ENCODE measurements at regions not wholly inside any gene's neighbourhood (a gene's known extent, or its start where the extent isn't known, plus 50 kb on each side); places are given as distances from the start of the nearest gene placed in this dataset.

- H3K9me3 Mint-ChIP-seq = peaks cover 5% of the 10 kb centered on the region
- ATAC-seq (no peak), DNase-seq (ENCODE audit: low spot score in 2 of 2) (no peak)
- no peak overlapping the region for H3K27ac Mint-ChIP-seq
- no peaks in the 10 kb centered on the region for H3K4me1 Mint-ChIP-seq
- no peak overlapping the region for H3K4me3 Mint-ChIP-seq
- H3K36me3 Mint-ChIP-seq = no peaks in the 10 kb centered on the region
Observed at GRCh38 chr2:21265752-21266151, 142.0 kb downstream of the TDRD15 start.

- H3K36me3 Mint-ChIP-seq = no peaks in the 10 kb centered on the region
- H3K4me1 Mint-ChIP-seq = no peaks in the 10 kb centered on the region
- no peak overlapping the region for H3K27ac Mint-ChIP-seq
- DNase-seq (ENCODE audit: low spot score in 2 of 2) = no peak
- ATAC-seq = no peak
- no peak overlapping the region for H3K4me3 Mint-ChIP-seq
- peaks cover 5% of the 10 kb centered on the region for H3K9me3 Mint-ChIP-seq
Observed at GRCh38 chr2:21267232-21267835, 143.6 kb downstream of the TDRD15 start.

GRCh38 chr2:21268197-21268877 is 144.6 kb downstream of the TDRD15 start:
- Mint-ChIP-seq H3K36me3 (no peaks in the 10 kb centered on the region), H3K9me3 (peaks cover 5% of the 10 kb centered on the region), H3K4me1 (no peaks in the 10 kb centered on the region), H3K27ac (no peak overlapping the region), H3K4me3 (no peak overlapping the region)
- ATAC-seq (no peak), DNase-seq (ENCODE audit: low spot score in 2 of 2) (no peak)

DNA sequence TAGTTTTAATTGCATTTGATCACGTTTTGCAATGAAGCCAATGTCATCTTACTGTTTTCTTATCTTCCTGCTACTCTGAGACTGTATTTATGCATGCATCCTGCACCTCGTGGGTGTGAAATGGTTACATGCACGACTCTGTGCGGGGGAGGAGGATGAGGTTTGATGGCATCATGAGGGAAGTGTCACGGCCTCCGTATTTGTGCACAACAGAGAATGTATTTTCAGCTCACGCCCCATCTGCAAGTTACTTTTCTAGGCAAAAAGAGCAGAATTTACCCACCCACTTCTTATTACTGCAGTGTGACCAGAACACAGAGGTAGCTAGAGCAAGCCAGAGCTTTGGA is 145.1 kb downstream of the TDRD15 start:
- Mint-ChIP-seq H3K36me3 (no peaks in the 10 kb centered on the region), H3K4me1 (no peaks in the 10 kb centered on the region), H3K4me3 (no peak overlapping the region), H3K9me3 (peaks cover 5% of the 10 kb centered on the region), H3K27ac (no peak overlapping the region)
- no peak for DNase-seq (ENCODE audit: low spot score in 2 of 2)
- no peak for ATAC-seq

- no peak overlapping the region for H3K27ac Mint-ChIP-seq
- no peaks in the 10 kb centered on the region for H3K4me1 Mint-ChIP-seq
- H3K4me3 Mint-ChIP-seq = no peak overlapping the region
- no peaks in the 10 kb centered on the region for H3K36me3 Mint-ChIP-seq
- peaks cover 4% of the 10 kb centered on the region for H3K9me3 Mint-ChIP-seq
- ATAC-seq = no peak
- no peak for DNase-seq (ENCODE audit: low spot score in 2 of 2)
Observed at GRCh38 chr2:21269382-21269781, 145.6 kb downstream of the TDRD15 start.

DNA sequence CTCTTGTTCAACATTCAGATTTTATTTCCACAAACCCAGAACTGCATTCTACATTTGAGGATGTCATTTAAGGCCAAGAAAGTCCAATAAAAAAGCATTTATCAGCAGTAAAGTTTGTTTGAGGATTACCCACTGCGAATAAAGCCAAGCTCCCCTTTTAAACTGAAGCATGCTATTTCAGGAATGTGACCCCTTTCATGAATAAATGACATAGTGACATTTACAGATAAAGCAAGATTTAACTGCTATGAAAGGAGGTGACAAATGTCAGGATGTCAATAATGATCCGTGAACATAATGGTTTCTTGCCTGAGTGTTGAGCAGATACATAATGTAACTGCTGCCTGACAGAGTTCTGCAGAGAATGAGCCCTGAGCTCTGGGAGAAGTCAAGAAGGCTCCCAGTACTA is 146.3 kb downstream of the TDRD15 start:
- DNase-seq (ENCODE audit: low spot score in 2 of 2) (no peak), ATAC-seq (no peak)
- Mint-ChIP-seq H3K4me3 (no peak overlapping the region), H3K27ac (no peak overlapping the region), H3K36me3 (no peaks in the 10 kb centered on the region), H3K9me3 (peaks cover 2% of the 10 kb centered on the region), H3K4me1 (no peaks in the 10 kb centered on the region)

DNA sequence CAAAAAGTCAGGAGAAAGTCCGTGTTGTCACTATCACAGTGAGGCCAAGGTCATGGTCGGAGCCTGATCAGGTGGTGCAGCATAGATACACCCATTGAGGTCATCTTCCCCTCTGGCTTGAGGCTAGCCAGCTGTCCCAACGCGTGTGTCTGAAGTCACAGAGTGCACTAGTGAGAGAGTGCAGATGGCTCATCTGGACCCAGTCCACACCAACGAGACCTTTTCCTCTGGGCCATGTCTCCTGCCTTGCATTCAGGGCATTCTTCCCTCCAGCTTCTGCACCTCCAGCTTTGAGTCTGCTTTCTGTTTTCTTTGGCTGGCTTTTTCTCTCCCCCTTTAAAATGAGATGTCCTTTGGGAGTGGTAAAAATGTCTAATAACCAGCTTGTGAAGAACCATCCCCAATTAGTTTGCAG is 146.9 kb downstream of the TDRD15 start:
- Mint-ChIP-seq H3K27ac (no peak overlapping the region), H3K4me1 (no peaks in the 10 kb centered on the region), H3K36me3 (no peaks in the 10 kb centered on the region), H3K9me3 (peaks cover 2% of the 10 kb centered on the region), H3K4me3 (no peak overlapping the region)
- ATAC-seq = no peak
- no peak for DNase-seq (ENCODE audit: low spot score in 2 of 2)

DNA sequence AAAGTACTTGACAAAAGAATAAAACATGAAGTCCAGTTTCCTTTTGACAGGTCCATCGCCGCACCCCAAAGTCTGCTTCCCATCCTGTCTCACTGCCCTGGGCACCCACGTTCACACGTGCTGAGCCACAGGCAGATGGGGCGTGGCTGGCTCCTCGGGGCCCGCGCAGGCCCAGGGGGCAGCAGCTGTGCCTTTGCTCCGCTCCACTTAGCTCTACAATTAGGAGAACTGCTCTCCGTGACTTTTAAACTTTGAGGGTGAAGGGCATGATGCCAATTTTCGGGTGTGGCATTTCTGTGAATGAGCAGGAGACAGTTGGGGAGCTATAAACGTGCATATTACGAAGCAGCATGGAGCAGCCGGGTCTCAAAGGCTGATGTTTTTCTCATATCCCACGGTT is 152.4 kb downstream of the TDRD15 start:
- Mint-ChIP-seq H3K36me3 (no peaks in the 10 kb centered on the region), H3K4me3 (no peak overlapping the region), H3K9me3 (no peaks in the 10 kb centered on the region), H3K27ac (no peak overlapping the region), H3K4me1 (no peaks in the 10 kb centered on the region)
- DNase-seq (ENCODE audit: low spot score in 2 of 2) (no peak), ATAC-seq (no peak)

DNA sequence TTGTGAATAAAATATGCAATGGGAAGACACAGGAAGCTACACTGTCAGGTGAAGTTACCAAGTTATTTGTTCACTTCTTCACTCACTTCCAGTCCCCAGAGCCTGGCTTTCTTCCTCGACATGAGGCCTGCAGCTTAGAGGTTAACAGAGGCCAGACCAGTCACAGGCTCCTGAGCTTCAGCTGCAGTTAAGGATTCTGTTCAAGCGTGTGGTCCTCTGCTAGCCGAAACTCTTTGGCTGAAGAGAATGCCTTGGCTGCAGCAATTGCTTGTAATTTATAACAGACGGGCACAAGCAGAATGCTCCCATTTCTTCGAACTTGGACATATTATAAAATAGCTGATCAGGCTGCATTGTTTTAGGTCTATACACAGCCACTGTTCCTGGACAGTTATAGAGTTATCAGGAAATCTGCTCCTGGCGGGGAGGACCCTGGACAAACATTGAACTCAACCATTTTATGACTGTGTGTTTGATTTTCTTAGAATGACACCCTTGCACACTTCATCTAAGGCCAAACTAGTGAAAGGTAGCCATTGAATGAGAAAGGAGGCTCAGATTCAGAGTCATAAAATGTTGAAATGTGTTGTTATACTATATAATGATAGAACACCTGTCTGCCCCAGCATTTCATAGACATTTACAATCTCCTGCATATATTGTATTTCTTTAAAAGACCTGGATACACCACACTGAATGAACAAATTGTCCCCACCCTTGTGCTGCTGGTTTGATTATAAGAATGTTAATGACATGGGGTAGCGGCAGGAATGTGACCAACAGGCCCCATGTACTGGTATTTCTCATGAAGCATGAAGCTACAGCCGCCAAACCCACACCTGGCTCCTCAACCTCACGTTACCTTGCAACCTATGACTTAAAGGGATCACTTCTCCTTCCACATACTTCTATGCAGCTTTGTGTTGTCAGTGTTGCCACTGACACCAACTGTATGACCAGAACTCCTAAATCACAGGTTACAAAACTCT is 153.6 kb downstream of the TDRD15 start:
- no peak for DNase-seq (ENCODE audit: low spot score in 2 of 2)
- H3K27ac Mint-ChIP-seq = no peak overlapping the region
- H3K9me3 Mint-ChIP-seq = no peaks in the 10 kb centered on the region
- H3K4me3 Mint-ChIP-seq = no peak overlapping the region
- H3K36me3 Mint-ChIP-seq = no peaks in the 10 kb centered on the region
- no peak for ATAC-seq
- no peaks in the 10 kb centered on the region for H3K4me1 Mint-ChIP-seq

- no peaks in the 10 kb centered on the region for H3K36me3 Mint-ChIP-seq
- H3K27ac Mint-ChIP-seq = no peak overlapping the region
- H3K4me3 Mint-ChIP-seq = no peak overlapping the region
- H3K4me1 Mint-ChIP-seq = no peaks in the 10 kb centered on the region
- ATAC-seq (no peak), DNase-seq (ENCODE audit: low spot score in 2 of 2) (no peak)
- H3K9me3 Mint-ChIP-seq = no peaks in the 10 kb centered on the region
Observed at GRCh38 chr2:21279525-21279924, 155.8 kb downstream of the TDRD15 start.

- Mint-ChIP-seq H3K9me3 (no peaks in the 10 kb centered on the region), H3K4me1 (no peaks in the 10 kb centered on the region), H3K4me3 (no peak overlapping the region), H3K27ac (no peak overlapping the region), H3K36me3 (no peaks in the 10 kb centered on the region)
- ATAC-seq (no peak), DNase-seq (ENCODE audit: low spot score in 2 of 2) (no peak)
Observed at GRCh38 chr2:21280793-21281192, 157.0 kb downstream of the TDRD15 start.

GRCh38 chr2:21281384-21281783 is 157.6 kb downstream of the TDRD15 start:
- Mint-ChIP-seq H3K9me3 (peaks cover 4% of the 10 kb centered on the region), H3K4me3 (no peak overlapping the region), H3K36me3 (no peaks in the 10 kb centered on the region), H3K4me1 (no peaks in the 10 kb centered on the region), H3K27ac (no peak overlapping the region)
- DNase-seq (ENCODE audit: low spot score in 2 of 2) (no peak), ATAC-seq (no peak)

DNA sequence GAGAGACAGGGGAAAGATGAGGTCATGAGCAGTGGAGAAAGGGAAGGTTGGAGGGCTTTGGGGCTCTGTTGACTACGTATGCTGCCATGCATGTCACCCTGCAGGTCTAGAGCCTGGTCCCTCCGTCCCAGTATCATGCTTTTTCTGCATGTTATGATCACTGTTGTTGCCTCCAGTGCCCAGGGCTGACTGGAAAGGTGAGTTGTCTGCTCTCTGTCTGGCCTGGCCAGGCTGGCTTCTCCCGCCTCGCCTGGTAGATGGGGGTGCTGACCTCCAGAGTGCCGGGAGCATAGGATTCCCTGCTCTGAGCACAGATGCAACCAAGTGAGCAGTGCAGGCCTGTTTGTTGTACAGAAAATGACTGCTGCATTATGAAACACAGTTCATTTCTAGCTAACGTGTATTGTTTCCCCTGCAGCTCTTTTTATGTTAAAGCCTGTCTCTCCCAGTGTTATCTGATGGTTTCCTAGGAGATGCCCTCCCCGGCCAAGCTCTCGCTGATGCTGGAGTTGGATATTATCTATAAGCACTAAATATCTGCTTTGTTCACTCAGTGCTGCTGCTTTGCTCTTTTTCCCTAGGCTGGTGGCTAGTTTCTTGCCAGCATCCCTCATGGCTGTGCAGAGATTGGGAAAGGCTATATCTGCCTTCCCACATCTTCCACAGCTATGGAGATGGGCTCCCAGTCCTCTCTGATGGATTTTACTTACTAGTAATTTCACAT is 158.2 kb downstream of the TDRD15 start:
- ATAC-seq (no peak), DNase-seq (ENCODE audit: low spot score in 2 of 2) (no peak)
- Mint-ChIP-seq H3K27ac (no peak overlapping the region), H3K9me3 (peaks cover 4% of the 10 kb centered on the region), H3K36me3 (no peaks in the 10 kb centered on the region), H3K4me3 (no peak overlapping the region), H3K4me1 (no peaks in the 10 kb centered on the region)

DNA sequence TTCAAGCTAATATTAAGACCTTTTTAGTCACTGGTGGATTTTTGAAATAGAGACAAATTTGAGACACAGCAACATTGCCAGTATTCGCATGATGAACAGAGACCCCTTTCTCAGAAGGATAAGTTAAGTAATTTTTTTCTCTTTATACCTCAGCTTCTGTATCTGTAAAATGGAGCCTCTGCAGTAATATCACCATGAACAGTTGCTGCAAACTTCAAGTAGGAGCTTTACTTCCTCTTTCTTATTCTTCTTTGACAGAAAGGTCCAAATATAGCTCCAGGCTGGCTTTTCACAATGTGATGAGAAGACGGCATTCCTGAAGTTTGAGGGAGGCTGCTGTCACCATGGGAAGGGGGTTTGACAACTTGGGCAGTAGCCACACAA is 158.7 kb downstream of the TDRD15 start:
- ATAC-seq (no peak), DNase-seq (ENCODE audit: low spot score in 2 of 2) (no peak)
- Mint-ChIP-seq H3K4me1 (no peaks in the 10 kb centered on the region), H3K9me3 (peaks cover 4% of the 10 kb centered on the region), H3K36me3 (no peaks in the 10 kb centered on the region), H3K4me3 (no peak overlapping the region), H3K27ac (no peak overlapping the region)

- Mint-ChIP-seq H3K9me3 (peaks cover 7% of the 10 kb centered on the region), H3K36me3 (no peaks in the 10 kb centered on the region), H3K27ac (no peak overlapping the region), H3K4me1 (no peaks in the 10 kb centered on the region), H3K4me3 (no peak overlapping the region)
- DNase-seq (ENCODE audit: low spot score in 2 of 2) (no peak), ATAC-seq (no peak)
Observed at GRCh38 chr2:21288299-21288698, 164.5 kb downstream of the TDRD15 start.
